Erythroblast (primary cell): ENCODE measurements at regions not wholly inside any gene's neighbourhood (a gene's known extent, or its start where the extent isn't known, plus 50 kb on each side); places are given as distances from the start of the nearest gene placed in this dataset.
A peak's percentile ranks its signal among the peaks of the same experiment; 100 is the strongest.

Experiments
- DNase-seq, 2 experiments: peaks; one replicate each; lab custom pipeline; 2025; lab: John Stamatoyannopoulos, UW
- GATA1 ChIP-seq: IDR thresholded peaks from 2 replicates; pipeline ENCODE4 v1.6.1; 2011; ENCODE audit warnings: low read depth, mild to moderate bottlenecking, control low read depth, low read length, moderate library complexity
- POLR2A ChIP-seq: IDR thresholded peaks from 2 replicates; pipeline ENCODE4 v1.6.1; 2011; ENCODE audit warnings: mild to moderate bottlenecking, low read length

DNA sequence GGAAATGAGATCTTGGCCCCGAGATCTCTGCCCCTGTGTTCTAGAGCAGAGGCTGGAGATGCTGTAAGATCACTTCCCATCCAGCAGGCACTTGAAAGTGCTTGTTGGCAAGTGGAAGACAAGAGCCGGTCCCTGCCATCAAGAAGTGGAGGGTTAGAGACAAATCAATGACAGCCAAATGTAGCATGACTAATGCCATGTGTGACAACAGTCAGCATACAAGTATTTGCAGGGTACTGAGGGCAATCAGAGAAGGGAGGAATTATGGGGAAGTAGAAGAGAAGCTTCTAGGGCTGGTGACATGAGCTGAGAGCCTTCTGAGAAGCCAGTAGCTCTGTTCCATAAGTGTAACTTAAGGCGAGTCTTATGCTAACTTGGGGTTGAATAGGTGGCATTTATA lies 58.6 kb downstream of the TMEM17 start:
- TF ChIP-seq GATA1, result no peak
- no peak for TF ChIP-seq POLR2A
- no peak for DNase-seq

GRCh38 chr2:62446491-62446890 lies 59.5 kb downstream of the TMEM17 start:
- DNase-seq, result no peak
- TF ChIP-seq POLR2A, result no peak
- TF ChIP-seq GATA1, result no peak

- TF ChIP-seq GATA1 (no peak), POLR2A (no peak)
- DNase-seq, result peak in 1 of 2 experiments; percentile 10
Observed at GRCh38 chr2:62443886-62444285, 62.1 kb downstream of the TMEM17 start.

GRCh38 chr2:62443471-62443870 lies 62.5 kb downstream of the TMEM17 start:
- TF ChIP-seq GATA1 (no peak), POLR2A (no peak)
- no peak for DNase-seq

- TF ChIP-seq POLR2A (no peak), GATA1 (no peak)
- no peak for DNase-seq
Observed at GRCh38 chr2:62441824-62442223, 64.2 kb downstream of the TMEM17 start.

- no peak for DNase-seq
- TF ChIP-seq POLR2A (no peak), GATA1 (no peak)
Observed at GRCh38 chr2:62441421-62441820, 64.6 kb downstream of the TMEM17 start.

DNA sequence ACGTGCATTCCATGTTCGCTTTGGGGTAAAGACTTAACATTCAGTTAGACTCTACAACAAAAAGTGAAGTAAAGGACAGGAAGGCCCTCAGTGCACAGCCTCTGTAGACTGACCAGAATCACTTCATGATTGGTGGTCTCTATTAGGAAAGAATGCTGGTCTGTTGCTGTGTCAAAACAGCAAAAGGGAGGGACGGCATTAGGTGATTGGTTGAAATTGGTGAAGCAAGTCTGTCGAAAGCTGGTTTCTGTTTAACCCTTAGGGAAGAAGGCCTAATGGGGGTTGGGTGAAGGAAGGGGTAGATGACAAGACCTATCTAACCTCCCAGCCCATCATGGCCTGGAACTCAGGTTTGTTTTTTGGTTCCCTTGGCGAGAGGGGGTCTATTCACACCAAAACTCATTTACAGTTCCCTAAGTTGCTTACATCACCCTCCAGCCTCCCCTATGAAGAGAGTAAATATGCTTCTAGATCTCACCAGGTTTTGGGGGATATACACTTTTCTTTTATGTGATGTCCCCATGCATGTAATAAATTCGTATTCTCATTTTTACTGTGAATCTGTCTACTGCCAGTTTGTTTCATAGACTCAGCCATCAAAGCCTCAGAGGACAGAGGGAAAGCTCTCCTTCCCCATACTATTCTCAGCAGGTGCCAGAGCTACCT lies 65.6 kb downstream of the TMEM17 start:
- TF ChIP-seq GATA1, result no peak
- TF ChIP-seq POLR2A, result no peak
- no peak for DNase-seq

DNA sequence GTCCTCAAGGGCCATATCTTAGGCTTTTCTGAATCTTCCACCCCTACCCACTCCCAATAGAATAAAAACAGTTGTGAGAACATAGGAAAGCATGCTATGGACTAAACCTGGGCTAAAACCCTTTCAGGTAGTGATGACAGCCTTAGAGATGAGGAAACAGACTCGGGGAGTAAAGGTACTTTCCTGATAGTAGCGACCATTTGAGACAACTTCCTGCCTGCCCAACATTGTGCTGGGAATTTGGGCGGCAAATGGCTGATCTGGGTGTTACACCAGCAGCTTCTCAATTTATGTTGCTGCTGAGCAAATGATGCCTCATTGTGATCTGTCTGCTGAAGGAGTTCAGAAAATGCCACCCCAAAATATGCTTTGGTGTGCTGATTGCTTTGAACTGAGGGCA lies 66.6 kb downstream of the TMEM17 start:
- DNase-seq, result no peak
- TF ChIP-seq POLR2A, result no peak
- TF ChIP-seq GATA1, result no peak

- TF ChIP-seq POLR2A (no peak), GATA1 (no peak)
Observed at GRCh38 chr2:62437785-62438184, 68.2 kb downstream of the TMEM17 start.

DNA sequence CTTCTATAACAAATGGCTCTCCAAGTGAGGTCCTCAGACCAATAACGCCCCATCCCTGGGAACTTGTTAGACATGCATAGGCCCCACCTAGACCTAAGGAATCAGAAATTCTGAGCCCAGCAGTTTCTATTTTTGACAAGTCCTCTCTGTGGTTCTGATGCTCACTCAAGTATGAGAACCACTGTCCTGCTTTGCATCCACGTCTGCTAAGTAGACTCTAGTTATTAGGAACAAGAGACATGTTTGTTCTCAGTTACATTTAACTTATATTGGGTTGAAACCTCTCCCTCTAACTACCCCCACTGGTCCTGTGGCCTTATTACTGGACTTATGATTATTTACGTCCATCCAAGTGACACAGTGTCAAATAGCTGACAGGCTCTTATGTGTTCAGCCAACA lies 70.3 kb downstream of the TMEM17 start:
- no peak for TF ChIP-seq POLR2A
- TF ChIP-seq GATA1, result no peak

More at GRCh38 chr2:62437785-62438184, 68.2 kb downstream of the TMEM17 start:
- no peak for DNase-seq

DNA sequence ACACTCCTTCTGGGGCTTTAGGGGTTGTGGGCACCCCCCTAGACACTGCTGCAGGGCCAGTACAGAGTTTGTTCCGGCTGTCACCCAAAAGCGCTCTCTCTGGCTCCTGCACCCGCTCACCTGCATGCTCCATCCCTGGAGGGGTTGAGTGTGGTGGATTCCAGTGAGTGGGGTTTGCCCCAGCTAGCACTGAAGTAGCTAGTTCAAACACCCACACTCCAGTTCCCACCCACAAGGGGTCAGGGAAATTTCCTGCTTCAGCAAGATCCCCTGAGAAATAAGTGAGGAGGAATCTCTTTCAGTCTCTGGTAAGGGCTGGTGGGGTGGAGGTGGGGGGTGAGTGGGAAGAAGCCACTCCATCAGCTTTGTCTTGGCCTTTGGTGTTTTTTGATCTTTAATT lies 73.6 kb downstream of the TMEM17 start:
- TF ChIP-seq POLR2A (no peak), GATA1 (no peak)
- DNase-seq, result no peak

More for the DNA sequence above, 70.3 kb downstream of the TMEM17 start:
- no peak for DNase-seq

DNA sequence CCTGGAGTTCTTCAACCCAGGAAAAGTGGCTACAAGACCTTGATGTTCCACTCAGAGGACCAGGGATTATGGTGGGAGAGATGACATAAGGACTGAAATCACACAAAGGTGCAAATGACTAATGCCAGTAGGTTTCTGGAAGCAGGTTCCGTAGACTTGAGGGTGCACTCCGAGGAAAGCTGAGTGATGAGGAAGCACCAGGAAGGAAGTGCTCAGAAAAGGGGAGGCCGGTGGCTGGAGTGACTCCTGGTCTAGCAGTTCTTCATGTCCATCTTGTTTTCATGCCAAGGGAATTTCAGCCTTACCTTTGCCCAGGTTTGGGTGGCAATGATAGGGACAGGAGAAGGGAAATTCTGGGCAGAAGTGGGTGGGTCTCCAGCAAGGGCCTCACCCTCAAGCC lies 74.5 kb downstream of the TMEM17 start:
- no peak for DNase-seq
- TF ChIP-seq POLR2A, result no peak
- no peak for TF ChIP-seq GATA1

- DNase-seq, result no peak
- TF ChIP-seq GATA1, result no peak
- TF ChIP-seq POLR2A, result no peak
Observed at GRCh38 chr2:62430146-62430545, 75.8 kb downstream of the TMEM17 start.

- no peak for DNase-seq
- TF ChIP-seq GATA1, result no peak
- TF ChIP-seq POLR2A, result no peak
Observed at GRCh38 chr2:62427146-62427545, 78.8 kb downstream of the TMEM17 start.
